ENCODE measurements at regions not wholly inside any gene's neighbourhood (a gene's known extent, or its start where the extent isn't known, plus 50 kb on each side); places are given as distances from the start of the nearest gene placed in this dataset.
A peak's percentile ranks its signal among the peaks of the same experiment; 100 is the strongest.

DNA sequence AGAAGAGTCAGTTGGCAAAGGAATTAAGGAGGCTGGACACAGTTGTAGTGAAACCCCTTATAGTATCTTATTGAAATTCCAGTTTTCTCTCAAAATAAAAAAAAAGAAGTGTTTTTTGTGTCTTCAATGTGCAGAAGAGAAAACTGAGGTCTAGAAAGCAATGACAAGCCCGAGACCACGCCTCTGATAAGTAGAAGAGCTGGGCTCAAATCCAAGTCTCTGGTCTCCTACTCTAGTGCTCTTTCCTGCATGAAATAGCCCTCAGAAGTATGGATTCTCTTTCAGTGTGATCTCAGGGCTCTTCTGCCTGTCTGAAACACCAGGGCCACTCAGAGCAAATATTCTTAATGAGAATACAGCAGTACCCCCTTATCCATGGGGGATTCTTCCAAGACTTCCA is 200.9 kb downstream of the KIF18A start:
- DNase-seq (ENCODE audit: low spot score) = no peak

DNA sequence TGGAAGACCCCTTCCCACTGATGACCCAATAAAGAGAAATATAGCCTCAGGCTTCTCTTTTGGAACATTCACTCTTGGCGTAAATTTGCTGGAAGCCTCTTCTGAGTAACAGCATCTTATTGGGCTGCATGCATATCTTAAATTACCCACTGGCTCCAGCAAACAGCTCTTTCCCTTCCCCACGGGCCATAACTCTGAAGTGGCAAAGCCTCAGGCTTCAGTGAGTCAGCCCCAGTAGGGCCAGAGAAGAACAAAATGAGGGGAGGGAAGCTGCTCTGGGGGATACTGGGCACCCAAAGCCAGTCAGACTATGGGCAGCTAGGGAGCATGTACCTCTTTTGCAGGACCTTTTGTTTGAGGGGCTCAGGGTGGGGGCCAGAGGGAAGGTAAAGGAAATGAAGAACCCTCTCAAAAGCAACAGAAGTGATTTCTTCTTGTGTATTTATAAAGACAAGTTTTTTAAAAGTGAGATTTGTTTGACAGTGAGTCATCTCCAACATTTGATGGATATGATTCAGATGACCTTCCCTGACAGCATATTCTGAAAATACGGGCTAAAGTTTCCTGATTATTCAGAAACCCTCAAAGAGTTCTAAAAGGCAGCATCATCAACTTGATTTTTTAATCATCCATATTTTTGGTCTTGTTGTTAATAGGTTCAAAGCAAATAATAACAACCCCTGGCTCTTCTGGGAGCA is 203.4 kb downstream of the KIF18A start:
- DNase-seq (ENCODE audit: low spot score) = peak; percentile 3

DNA sequence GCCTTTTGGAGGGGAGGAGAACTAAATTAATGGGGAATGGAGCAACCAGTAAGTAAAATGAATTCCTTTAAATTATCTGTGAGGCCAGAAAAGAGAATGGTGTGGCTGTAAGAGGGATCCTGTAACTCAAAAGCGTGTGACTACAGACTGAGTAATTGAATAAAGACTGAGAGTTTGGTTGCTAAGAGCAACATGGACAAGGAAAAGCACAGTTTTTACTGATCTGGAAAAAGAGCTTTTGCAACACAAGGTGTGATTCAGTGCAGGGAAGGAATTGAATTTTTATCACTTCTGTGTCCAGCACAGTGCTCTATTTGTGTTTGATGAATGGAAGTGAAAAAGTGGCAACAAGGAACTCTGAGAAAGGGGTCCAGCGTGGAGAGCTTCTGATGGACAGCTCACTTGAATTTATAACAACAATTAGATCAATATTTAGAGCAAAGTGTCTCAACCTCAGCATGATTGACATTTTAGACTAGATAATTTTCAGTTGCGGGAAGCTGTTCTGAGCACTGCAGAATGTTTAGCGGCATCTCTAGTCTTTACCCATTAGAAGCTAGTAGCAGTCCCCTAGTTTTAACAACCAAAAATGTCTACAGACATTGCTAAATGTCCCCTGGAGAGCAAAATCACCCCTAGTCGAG is 202.8 kb upstream of the BDNF start:
- DNase-seq (ENCODE audit: low spot score) = no peak

DNA sequence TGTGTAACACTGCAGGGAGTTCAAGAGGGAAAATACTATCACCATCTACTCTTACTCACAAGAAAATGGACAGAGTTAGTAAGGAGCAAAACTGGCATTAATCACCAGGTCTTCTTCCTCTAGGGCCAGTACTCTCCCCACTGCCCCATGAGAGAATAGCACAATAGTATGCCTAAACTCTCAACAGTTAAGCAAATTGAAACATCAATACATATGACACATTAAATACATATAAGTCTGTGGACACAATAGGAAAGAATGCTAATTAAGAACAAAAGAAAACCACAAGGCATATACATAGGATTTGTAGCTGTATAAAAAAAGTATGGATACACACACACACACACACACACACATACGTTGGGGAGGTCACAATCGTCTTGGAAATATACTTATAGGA is 197.9 kb upstream of the BDNF start:
- no peak for DNase-seq (ENCODE audit: low spot score)

DNA sequence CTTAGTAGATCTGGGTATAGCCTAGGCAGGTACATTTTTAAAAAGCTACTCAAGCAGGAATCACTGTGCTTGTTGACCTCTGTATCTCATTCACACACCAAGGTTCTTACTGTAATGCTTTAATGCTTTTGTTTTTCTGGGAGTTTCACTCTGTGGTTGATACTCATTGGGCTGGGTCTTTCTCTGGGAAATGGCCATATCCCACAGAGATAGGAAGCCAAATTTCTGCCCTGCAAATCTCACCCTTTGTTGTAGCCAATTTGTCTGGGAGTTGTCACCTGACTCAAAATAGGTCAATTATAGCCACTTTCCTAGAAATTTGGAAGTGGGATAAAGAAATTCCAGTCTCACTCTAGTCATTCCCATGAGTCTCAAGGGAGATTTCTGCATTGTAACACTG is 195.8 kb upstream of the BDNF start:
- no peak for DNase-seq (ENCODE audit: low spot score)

DNA sequence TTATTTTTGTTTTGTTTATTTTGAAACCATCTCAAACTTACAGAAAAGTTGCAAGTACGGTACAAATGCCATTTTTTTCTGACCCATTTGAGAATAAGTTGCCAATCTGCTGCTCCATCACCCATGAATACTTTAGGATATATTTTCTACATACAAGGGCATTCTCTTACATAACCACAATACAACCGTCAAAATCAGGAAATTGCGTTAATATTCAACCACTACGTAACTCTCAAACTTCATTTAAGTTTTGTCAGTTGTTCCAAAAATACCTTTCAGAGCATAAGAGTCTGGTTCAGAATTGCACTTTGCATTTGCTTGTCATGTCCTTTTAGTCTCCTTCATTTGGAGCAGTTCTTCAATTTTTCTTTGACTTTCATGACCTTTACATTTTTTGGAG is 194.3 kb upstream of the BDNF start:
- DNase-seq (ENCODE audit: low spot score) = no peak

DNA sequence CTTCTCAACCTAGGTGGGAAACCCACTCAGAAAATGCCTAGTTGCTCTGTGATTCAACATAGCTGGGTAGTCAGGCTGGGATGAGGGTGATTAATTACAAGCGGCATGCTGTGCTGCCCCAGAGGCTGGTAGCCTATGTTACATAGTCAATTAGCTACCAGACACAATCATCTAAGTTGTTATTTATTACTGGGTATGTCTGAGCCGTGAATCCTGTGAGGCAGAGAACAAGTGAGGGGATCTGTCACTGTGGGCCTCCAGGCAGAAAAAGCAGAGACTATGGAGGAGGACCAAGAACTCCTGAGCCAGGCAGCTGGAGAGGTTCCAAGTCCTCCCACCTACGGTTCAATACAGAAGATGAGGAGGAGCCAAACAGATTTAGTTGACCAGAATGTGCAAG is 186.6 kb upstream of the BDNF start:
- no peak for DNase-seq (ENCODE audit: low spot score)

DNA sequence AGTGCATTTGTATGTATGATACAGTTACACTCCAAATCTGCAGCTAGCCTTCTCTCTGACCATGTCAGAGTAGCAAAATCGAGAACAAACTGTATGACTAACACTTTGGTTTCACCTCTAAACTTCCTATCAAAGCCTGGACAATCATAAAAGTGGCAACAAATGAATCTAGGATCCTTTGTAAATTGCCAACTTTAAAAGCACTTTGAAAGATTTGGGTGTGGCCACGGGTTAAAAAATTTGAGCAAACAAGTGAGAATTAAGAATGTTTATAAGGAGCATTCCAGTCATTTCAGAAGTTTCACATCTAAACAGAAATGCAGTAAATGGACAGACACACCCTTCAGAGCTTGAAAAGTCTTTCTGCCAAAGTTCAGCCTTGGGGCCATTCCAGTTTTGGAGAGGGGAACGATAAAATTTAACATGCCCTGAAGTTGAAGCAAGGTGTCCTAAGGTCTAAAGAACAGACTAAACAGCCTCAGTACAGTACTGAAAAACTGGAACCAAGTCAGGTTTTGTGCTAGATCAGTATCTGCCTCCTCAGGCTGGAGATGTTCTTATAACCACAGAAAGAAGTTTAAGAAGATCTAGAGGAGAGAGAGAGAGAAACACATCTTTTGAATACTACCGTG is 181.9 kb upstream of the BDNF start:
- DNase-seq (ENCODE audit: low spot score) = no peak

DNA sequence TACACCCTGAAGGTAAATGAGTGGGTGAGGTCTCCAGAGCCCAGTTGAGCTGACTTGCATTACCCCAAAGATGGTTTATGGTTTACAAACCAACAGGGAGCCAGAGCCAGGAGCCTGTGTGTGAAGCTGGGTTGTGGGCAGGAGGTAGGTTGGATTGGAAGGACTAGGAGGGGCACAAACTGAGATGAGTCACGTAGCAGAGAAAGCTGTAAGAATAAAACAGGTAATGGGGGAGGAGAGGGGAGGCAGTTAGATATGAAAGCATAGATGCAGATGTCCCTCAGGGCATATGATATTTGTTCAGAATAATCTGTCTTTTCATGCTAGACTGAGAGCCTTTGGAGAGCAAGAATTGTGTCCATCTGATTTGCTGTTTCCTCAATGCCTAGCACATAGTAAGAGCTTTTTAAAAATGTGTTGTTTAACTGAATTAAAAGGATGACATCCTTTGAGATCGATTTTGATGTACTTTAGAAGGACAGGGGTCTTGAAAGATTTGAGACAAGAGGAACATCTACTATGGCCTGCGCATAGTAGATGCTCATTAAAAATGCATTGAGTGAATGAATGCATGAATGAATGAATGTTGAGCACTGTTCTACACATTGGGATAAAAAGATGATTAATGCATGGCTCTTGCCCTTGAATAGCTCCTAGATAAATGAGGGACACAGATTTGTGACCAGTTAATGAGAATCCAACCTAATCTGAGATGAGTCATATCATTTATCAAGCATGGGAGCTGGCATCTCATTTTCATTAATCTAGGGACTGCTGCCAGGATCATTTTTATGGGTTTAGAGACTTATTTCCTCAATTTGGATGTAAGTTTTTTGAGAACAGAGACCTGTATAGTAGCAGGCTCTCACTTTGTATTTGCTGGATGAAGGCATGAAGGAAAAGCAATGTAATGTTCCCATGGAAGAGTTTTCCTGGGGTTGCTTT is 175.8 kb upstream of the BDNF start:
- DNase-seq (ENCODE audit: low spot score) = no peak

DNA sequence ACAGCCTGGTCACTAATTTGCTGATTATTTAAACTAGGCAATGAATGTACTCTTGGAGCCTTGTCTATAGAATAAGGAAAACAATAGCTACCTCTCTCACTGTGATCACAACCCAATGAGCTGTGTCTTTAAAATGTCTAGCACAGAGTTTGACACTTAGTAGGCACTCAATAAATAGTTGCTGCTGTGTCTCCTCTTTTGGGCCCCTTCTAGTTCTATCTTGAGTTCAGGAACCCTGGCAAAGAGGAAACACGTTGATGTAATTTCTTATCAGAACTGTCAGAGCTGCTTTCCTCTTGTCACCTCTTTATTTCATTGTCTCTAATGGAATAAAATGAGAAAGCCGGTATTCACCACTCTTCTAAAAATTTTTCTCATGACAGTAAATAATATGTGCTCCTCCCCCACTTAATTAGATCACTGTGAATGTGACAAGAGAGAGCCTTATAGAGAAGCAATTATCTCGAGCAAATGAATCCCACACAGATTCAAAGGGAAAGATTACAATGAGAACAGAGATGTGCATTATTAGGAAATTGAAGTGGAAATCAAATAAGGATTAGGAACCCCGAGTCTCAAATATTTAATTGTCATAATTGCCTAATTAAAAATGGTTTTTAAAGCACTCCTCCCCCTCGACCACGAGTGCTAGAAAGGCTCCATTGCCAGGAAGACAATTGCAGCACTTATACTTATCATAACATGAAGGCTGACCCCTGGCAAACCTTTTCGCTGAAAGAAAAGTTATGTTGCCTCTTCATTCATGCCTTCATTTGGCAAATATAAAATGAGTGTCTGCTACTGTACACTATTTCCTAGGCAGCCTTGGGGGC is 175.0 kb upstream of the BDNF start:
- DNase-seq (ENCODE audit: low spot score) = no peak

DNA sequence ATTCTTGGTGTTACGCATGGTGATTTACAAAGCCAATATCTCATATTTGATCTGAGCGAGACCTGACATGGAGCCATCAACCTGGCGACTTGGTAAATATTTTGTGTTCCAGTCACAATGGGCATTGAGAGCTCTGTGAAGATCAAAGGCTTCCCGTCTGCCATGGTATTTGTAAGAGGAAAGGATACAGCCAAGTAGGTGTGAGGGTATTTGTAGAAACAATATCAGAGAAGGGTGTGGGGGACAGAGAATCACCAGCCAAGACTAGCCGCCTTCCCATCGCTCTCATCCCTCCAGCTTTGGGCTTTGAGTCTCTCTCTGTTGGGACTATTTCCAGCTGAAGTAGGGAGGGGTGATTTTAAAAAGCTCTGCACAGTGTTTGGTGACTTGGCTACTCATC is 173.4 kb upstream of the BDNF start:
- no peak for DNase-seq (ENCODE audit: low spot score)

DNA sequence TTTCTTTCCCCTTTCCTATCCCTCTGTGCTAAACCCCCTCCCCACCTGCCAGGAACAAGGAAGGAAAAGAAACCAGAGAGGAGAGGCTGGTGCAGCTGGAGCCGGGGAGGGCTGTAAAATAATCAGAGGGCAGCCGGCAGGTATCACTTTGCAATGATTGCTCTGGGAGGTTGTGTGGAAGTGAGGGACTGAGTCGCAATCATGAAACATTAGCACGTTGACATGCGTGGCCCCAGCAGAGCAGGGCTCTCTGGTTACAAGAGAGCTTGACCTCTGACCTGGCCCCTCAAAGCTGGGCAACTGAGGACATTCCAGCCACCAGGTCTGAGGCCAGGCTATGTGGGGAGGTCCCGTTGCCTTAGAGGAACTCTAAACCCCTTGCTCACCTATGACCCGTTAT is 170.8 kb upstream of the BDNF start:
- DNase-seq (ENCODE audit: low spot score) = no peak

DNA sequence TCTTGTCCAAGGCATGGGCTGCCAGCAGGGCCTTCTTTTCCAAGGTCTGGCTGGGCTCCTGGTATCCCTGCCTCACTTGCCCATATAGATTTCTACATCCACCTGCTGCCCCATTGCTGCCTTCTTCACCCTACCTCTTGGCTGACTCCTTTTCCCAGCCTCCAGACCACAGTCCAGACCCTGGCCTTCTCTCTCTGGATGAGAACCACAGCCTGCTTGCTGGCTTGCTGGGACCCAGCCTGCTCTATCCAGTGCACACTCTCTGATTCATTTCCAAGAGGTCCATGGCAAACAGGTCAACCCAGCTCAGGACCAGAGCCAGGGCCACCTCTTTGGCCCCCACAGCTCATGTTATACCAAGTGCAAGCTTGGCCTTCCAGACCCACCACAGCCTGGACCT is 169.4 kb upstream of the BDNF start:
- no peak for DNase-seq (ENCODE audit: low spot score)

DNA sequence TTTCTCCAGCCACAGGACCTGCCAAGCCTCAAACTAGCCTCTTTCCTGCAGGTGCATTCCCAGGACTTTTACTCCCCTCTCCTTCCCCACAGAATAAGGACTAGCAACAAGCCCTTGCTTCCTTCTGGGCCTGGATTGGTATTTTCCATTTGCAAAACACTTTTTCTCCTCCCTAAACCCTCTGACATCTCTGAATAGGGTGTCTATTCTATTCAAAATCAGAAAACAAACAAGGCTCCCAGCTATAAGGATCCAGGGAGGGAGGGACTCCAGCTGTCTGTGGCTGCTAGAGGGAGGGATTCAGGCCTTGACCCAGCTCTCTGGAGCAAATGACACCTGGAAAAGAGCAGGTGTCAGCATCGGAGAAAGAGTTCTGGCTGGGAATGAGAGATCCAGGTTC is 168.5 kb upstream of the BDNF start:
- no peak for DNase-seq (ENCODE audit: low spot score)

DNA sequence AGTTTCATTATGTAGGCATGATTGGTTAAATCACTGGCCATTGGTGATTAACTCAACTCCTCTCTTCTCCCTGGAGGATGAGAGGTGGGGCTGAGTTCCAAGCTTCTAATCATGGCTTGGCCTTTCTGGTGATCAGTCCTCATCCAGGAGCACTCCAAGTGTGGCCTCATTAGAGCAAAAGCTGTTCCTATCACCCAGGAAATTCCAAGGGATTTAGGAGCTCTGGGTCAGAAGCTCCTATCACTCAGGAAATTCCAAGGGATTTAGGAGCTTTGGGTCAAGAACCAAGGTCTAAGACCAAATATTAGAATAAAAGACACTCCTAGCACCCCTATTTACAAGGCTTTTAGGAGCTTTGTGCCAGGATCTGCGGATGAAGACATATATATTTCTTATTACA is 168.0 kb upstream of the BDNF start:
- DNase-seq (ENCODE audit: low spot score) = no peak

DNA sequence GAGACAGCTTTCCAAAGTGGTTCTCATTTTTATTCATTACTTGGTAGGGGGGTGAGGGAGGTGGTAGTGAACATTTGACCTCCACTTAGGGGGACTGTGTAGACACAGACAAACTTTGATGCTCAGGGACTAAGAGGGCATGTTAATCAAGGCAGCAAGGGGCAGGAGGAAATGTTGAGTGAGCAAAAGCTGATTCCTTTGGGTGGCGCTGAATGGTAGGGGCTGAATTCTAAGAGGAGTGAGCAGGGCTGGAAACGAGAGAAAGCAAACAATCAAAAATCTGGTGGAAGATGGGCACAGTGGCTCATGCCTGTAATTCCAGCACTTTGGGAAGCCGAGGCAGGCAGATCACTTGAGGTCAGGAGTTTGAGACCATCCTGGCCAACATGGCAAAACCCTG is 164.8 kb upstream of the BDNF start:
- no peak for DNase-seq (ENCODE audit: low spot score)

DNA sequence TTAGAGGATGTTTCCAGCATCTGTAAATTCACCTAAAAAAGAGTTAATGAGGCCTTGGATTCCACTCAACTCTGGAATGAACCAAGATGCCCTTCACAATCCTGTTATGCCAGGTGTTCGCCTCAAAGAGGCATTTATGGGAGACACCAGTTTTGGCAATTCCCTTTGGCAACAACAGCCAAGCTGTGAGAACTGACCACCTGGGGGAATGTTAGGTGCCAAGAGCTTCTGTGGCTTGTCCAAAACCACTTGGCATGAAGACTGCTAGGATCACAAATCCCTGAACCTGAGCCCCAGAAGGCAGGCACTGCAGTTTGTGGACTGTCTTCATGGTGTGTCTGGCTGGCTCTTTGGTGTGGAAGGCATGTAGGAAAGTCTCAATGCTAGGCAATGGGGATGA is 164.4 kb upstream of the BDNF start:
- no peak for DNase-seq (ENCODE audit: low spot score)

DNA sequence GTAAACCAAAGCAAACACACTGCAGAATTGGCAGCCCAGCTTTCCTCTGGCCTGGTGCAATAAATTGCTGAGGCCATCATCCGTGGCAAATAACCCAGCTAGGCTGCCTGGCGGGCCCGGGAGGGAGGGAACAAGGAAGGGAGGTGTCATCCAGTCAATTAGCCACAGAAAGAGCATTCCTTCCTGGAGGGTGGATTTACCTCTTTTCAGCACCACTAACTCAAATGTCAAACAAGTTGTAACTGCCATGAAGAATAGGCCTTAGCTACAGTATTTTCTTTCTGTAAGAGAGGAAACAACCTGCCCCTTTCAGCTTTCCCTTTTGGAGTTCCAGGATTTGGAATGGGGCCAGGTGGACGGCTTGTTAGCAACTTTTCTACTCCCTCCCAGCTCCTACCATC is 163.8 kb upstream of the BDNF start:
- DNase-seq (ENCODE audit: low spot score) = no peak

DNA sequence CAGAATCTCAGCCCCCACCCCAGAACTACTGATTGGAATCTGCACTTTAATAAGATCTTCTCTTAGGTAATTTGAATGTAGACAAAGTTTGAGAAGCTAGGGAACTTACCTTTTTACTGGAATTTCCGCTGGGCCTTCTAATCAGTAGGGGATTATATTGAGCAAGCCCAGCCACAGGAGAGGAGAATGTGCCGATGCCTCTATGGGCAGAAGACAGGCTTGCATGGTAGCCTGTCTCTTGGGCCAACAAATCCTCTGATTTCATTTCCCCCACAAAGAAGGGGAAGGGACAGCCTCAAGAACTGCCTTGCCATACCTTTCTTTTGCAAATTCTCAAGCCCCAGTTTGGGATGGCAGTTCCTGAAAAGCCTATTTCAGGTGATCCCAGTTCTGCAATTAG is 163.4 kb upstream of the BDNF start:
- DNase-seq (ENCODE audit: low spot score) = no peak

DNA sequence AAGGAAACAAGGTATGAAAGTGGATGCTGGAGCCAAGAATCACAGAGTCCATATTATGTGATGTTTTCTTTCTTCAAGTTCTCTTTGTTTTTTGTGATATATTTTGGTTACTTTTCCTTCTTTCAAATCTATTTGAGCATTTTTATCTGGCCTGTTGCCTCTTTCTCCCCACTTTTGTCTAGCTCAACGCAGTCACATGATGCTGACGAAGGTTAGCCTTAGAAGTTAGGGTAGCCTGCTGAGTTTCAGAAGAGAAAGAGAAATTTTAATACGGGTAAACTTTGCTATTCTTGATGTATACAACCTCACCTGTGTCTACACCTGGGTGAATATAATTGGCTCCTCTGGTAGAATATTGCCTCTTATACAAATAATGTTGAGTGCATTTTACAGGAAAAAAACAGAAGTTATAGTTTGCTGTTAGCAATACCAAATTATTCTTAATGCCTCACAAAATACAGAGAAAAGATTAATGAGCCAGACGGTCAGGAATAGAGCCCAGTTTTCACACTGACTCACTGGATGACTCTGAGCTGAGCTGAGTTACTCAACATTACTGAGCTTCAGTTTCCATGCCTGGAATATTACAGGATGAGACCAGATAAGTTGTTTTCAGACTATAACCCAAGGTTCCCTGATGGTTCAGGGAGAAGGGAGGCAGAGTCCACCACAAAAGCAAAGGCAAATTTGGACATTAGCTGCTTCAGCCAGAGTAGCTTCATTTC is 161.6 kb upstream of the BDNF start:
- no peak for DNase-seq (ENCODE audit: low spot score)

DNA sequence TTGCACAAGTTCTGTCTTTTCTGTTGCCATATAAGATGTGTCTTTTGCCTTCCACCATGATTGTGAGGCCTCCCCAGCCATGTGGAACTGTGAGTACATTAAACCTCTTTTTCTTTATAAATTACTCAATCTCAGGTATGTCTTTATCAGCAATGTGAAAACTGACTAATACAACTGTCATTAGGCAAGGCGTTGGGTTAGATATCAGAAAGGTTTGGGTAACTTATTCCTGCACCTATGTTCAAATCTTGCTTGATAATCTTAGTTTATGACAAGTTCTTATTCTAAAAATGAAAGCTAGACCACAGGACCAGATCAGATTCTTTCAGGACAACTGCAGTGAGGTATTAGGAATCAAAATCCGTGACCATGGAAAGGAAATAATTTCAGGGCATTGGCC is 160.6 kb upstream of the BDNF start:
- DNase-seq (ENCODE audit: low spot score) = no peak
